Fibroblast of lung (primary cell): ENCODE measurements at regions not wholly inside any gene's neighbourhood (a gene's known extent, or its start where the extent isn't known, plus 50 kb on each side); places are given as distances from the start of the nearest gene placed in this dataset.

Source experiments
- DNase-seq, 2 donors: peaks; one replicate each; pipeline versions ENCODE4 v3.0.0 to v3.0.0-alpha.2; 2010; ENCODE audit warnings: low read depth in 2 of 2
- H2AFZ ChIP-seq: 2 replicates; pipeline ENCODE4 v1.5.1; 2012; ENCODE audit warnings: low read length, control low read depth, inconsistent platforms
- H3K27ac ChIP-seq: 2 replicates; pipeline ENCODE4 v1.5.1; 2011; ENCODE audit warnings: low read length, control low read depth; ENCODE audit not compliant: insufficient read depth
- H3K27me3 ChIP-seq: 2 replicates; pipeline ENCODE4 v1.5.1; 2011; ENCODE audit warnings: mild to moderate bottlenecking, low read length; ENCODE audit not compliant: control insufficient read depth, insufficient read depth
- H3K36me3 ChIP-seq: 2 replicates; pipeline ENCODE4 v1.5.1; 2011; ENCODE audit warnings: low read length; ENCODE audit not compliant: control insufficient read depth, insufficient read depth
- H3K4me1 ChIP-seq: 2 replicates; pipeline ENCODE4 v1.5.1; 2011; ENCODE audit warnings: low read length; ENCODE audit not compliant: control insufficient read depth, insufficient read depth; ENCODE audit errors: extremely low read depth
- H3K4me2 ChIP-seq: 2 replicates; pipeline ENCODE4 v1.5.1; 2011; ENCODE audit warnings: low read length, control low read depth; ENCODE audit not compliant: insufficient read depth; ENCODE audit errors: extremely low read depth
- H3K4me3 ChIP-seq, 4 experiments: fragments of 200-600 bp in 1 of 4; sonication (generic) in 1 of 4; replicated peaks in 1 of 4; 2 replicates each; pipeline ENCODE4 v1.5.1; 2011 to 2016; ENCODE audit warnings: low read length in 4 of 4, low read depth in 3 of 4, mild to moderate bottlenecking in 3 of 4, control low read depth in 2 of 4, inconsistent platforms in 1 of 4, mixed read lengths in 1 of 4; ENCODE audit not compliant: insufficient read depth in 1 of 4; ENCODE audit errors: control extremely low read depth in 1 of 4
- H3K79me2 ChIP-seq: 2 replicates; pipeline ENCODE4 v1.5.1; 2012; ENCODE audit warnings: mild to moderate bottlenecking, low read length, inconsistent platforms; ENCODE audit not compliant: control insufficient read depth, insufficient read depth
- H3K9ac ChIP-seq: 2 replicates; pipeline ENCODE4 v1.5.1; 2011; ENCODE audit warnings: mild to moderate bottlenecking, low read length, control low read depth; ENCODE audit not compliant: insufficient read depth
- H3K9me3 ChIP-seq: 2 replicates; pipeline ENCODE4 v1.5.1; 2012; ENCODE audit warnings: low read depth, low read length; ENCODE audit not compliant: control insufficient read depth, insufficient read depth
- H4K20me1 ChIP-seq: 2 replicates; pipeline ENCODE4 v1.5.1; 2011; ENCODE audit warnings: low read length; ENCODE audit not compliant: control insufficient read depth, insufficient read depth; ENCODE audit errors: extremely low read depth
- EZH2 ChIP-seq: IDR thresholded peaks from 2 replicates; pipeline ENCODE4 v1.5.1; 2012; ENCODE audit warnings: low read length, control low read depth, mild to moderate bottlenecking; ENCODE audit errors: missing control alignments
- TF ChIP-seq, protein P1 (sequence below), 2 donors: IDR thresholded peaks in 1 of 2; conservative IDR thresholded peaks in 1 of 2; 1 replicate in 1 of 2; 2 replicates in 1 of 2; pipeline ENCODE4 v1.5.1; 2011 to 2012; ENCODE audit warnings: low read length in 2 of 2, control low read depth in 1 of 2, inconsistent platforms in 1 of 2, low read depth in 1 of 2, mild to moderate bottlenecking in 1 of 2

DNA sequence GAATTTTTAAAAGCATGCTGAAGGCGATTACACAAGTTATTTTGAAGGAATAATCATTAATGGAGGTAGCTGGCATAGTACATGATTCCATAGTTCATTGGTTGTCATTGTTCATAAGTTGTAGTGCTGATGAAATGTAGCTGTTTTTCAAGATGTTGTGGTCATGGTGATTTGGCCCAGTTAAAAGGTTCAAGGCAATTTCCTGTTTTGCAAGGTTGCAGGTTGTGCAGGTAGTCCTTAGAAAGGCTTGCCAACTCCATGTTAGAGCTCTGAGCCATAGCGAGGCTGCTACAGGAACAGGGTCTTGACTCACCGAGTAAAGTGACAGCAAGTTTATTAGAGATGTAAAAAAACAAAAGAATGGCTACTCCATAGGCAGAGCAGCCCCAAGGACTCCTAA is 95.8 kb upstream of the CHORDC1 start:
- H3K36me3 ChIP-seq: no peaks in the 10 kb centered on the region
- H3K27me3 ChIP-seq: no peaks in the 10 kb centered on the region
- no peaks in the 10 kb centered on the region for H4K20me1 ChIP-seq
- H3K9me3 ChIP-seq: no peaks in the 10 kb centered on the region
- TF ChIP-seq, protein P1, sequence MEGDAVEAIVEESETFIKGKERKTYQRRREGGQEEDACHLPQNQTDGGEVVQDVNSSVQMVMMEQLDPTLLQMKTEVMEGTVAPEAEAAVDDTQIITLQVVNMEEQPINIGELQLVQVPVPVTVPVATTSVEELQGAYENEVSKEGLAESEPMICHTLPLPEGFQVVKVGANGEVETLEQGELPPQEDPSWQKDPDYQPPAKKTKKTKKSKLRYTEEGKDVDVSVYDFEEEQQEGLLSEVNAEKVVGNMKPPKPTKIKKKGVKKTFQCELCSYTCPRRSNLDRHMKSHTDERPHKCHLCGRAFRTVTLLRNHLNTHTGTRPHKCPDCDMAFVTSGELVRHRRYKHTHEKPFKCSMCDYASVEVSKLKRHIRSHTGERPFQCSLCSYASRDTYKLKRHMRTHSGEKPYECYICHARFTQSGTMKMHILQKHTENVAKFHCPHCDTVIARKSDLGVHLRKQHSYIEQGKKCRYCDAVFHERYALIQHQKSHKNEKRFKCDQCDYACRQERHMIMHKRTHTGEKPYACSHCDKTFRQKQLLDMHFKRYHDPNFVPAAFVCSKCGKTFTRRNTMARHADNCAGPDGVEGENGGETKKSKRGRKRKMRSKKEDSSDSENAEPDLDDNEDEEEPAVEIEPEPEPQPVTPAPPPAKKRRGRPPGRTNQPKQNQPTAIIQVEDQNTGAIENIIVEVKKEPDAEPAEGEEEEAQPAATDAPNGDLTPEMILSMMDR (conservative IDR thresholded peaks at IDR 0.05 in 1 of 2, IDR thresholded peaks at IDR 0.05 in 1 of 2; ENCODE audit: low read depth in 1 of 2, low read length in 2 of 2): no peak
- no peak for TF ChIP-seq EZH2
- H3K9ac ChIP-seq: no peak overlapping the region
- H3K4me3 ChIP-seq: no peak overlapping the region
- DNase-seq: no peak
- H3K79me2 ChIP-seq: no peaks in the 10 kb centered on the region
- no peak overlapping the region for H3K4me2 ChIP-seq
- H3K4me1 ChIP-seq: no peaks in the 10 kb centered on the region
- H3K27ac ChIP-seq: no peak overlapping the region
- H2AFZ ChIP-seq: no peak overlapping the region

DNA sequence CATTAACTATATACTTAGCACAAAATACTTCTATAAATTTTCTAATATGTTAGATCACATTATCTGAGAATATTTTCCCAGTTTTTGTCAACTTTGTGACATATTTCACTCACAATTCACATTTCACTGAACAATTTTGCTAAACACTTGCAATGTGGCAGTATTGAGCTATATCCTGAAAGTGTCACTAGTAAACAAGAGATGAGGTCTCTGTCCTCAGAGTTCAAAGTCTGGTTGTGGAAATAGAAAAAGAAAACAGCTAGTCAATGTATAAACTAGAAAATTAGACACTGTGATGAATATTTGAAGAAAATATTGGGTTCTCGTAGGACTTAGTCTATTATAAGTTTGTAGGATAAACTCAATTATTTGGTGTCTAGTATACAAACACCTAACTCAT is 87.4 kb upstream of the CHORDC1 start:
- no peaks in the 10 kb centered on the region for H3K9me3 ChIP-seq
- H2AFZ ChIP-seq: no peak overlapping the region
- no peaks in the 10 kb centered on the region for H3K27me3 ChIP-seq
- no peaks in the 10 kb centered on the region for H4K20me1 ChIP-seq
- TF ChIP-seq, protein P1 (conservative IDR thresholded peaks at IDR 0.05 in 1 of 2, IDR thresholded peaks at IDR 0.05 in 1 of 2; ENCODE audit: low read depth in 1 of 2, low read length in 2 of 2): no peak
- no peak for TF ChIP-seq EZH2
- no peak overlapping the region for H3K4me2 ChIP-seq
- no peaks in the 10 kb centered on the region for H3K36me3 ChIP-seq
- no peak overlapping the region for H3K4me3 ChIP-seq
- no peaks in the 10 kb centered on the region for H3K4me1 ChIP-seq
- no peak overlapping the region for H3K9ac ChIP-seq
- no peak overlapping the region for H3K27ac ChIP-seq
- no peaks in the 10 kb centered on the region for H3K79me2 ChIP-seq
- no peak for DNase-seq

DNA sequence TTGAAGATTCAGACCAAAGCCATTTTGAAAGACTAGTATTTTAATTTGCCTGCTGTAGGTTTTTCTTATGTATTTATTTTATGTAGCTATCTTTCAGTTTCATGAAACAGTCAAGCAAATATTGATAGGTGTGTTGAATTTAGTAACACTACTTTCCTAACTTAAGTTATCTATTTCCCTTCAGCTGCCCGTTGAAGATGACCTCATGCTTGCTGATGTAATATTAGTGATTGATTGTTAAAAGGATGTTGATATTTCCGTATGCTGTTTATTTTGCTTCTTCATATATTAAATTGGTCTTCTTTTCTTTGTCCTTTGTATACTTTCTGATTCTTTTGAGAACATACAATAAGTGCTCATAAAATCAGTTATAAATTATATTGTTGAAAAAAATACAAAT is 86.8 kb upstream of the CHORDC1 start:
- Histone ChIP-seq H3K4me3 (no peak overlapping the region), H3K36me3 (no peaks in the 10 kb centered on the region), H3K9ac (no peak overlapping the region), H4K20me1 (no peaks in the 10 kb centered on the region), H3K27me3 (no peaks in the 10 kb centered on the region), H3K4me1 (no peaks in the 10 kb centered on the region), H3K9me3 (no peaks in the 10 kb centered on the region), H3K4me2 (no peak overlapping the region), H3K79me2 (no peaks in the 10 kb centered on the region), H2AFZ (no peak overlapping the region), H3K27ac (no peak overlapping the region)
- no peak for TF ChIP-seq EZH2
- TF ChIP-seq, protein P1 (conservative IDR thresholded peaks at IDR 0.05 in 1 of 2, IDR thresholded peaks at IDR 0.05 in 1 of 2; ENCODE audit: low read depth in 1 of 2, low read length in 2 of 2): no peak
- DNase-seq: no peak
